NCI-H2196 (cell line): ENCODE measurements at regions not wholly inside any gene's neighbourhood (a gene's known extent, or its start where the extent isn't known, plus 50 kb on each side); places are given as distances from the start of the nearest gene placed in this dataset.

ENCODE experiments used
- DNase-seq: peaks from one replicate; lab custom pipeline; 2025; ENCODE audit not compliant: unreplicated experiment; lab: John Stamatoyannopoulos, UW

- no peak for DNase-seq
Observed at GRCh38 chr10:24104895-24105294, 104.0 kb upstream of the KIAA1217 start.

GRCh38 chr10:24113901-24114300 lies 95.0 kb upstream of the KIAA1217 start:
- no peak for DNase-seq

DNA sequence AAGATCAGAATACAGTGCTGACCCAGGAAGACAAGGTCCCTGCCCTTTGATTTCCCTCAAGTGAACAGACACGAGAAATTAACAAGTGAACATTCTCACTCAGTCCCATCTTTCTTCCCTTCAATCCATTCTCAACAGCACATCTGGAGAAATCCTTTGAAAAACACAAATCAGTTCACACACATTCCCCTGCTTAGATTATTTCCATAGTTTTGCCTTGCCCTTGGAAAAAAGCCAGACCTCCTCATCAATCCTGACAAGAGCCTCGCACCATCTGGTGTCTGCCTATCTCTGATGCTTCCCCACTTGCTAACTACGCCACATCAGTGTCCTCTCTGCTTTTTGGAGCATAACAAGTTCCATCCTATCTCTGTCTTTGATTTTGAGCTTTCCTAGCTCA lies 94.4 kb upstream of the KIAA1217 start:
- no peak for DNase-seq

DNA sequence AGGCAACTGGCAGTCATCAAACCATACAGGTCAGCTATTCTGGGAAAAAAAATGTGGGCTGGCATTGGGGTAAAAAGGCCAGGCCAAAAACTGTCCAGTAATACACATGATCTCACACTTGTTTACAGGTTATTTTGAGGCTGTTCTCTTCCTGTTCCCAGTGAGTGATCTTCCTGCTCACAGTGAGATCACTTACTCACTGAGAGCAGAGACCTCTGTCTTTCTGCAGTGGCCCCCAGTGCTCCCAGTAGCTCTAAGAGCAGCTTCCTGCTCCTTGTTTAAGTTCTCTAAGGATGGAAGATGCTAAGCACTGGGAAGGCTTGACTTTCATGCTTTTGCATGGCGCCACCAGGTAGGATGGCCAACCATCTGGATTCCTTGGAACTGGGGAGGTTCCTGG lies 93.5 kb upstream of the KIAA1217 start:
- DNase-seq, result no peak

GRCh38 chr10:24118246-24118645 lies 90.7 kb upstream of the KIAA1217 start:
- DNase-seq, result no peak

DNA sequence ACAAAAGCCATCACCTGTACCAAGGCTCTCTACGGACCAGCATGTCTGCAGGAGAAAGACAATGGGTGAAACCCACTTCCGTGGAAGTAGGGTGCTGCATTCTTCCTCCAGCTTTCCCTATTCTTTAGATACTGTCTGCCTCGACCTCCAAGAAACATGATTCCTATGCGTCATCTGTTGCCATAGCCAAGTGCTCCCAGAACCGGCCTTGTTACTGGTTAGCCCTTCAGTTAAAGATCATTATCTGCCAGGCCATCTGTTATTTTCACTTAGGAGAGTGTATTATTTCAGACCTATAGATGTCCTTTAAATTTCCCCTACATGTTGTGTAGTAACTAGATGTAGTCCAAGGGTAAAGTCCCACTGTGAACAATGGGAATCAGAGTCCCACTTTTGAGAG lies 89.0 kb upstream of the KIAA1217 start:
- no peak for DNase-seq

- no peak for DNase-seq
Observed at GRCh38 chr10:24120646-24121045, 88.3 kb upstream of the KIAA1217 start.

- no peak for DNase-seq
Observed at GRCh38 chr10:24127516-24127915, 81.4 kb upstream of the KIAA1217 start.

GRCh38 chr10:24128066-24128730 lies 80.7 kb upstream of the KIAA1217 start:
- DNase-seq, result no peak

DNA sequence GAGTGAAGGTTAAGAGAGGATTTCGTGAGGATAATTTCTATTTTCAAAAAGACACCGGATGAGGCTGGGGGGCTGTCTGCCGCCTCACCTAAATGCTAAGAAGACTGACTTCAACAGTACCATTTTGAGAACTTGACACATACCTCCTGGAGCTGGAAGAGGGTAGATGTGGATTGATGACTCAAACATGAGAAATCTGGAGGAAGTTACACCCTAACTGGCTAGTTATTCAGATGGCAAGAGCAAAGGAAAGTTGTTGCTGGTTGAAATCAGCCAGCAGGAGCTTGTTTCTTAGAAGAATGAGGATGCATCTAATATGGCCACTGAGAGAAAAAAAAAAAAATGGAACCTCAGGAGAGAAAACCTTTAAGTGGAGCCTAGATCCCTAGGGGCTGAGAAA lies 76.2 kb upstream of the KIAA1217 start:
- no peak for DNase-seq

GRCh38 chr10:24133835-24134234 lies 75.1 kb upstream of the KIAA1217 start:
- DNase-seq, result no peak

GRCh38 chr10:24136070-24136469 lies 72.9 kb upstream of the KIAA1217 start:
- no peak for DNase-seq

GRCh38 chr10:24147321-24147720 lies 61.6 kb upstream of the KIAA1217 start:
- no peak for DNase-seq

GRCh38 chr10:24149640-24150039 lies 59.3 kb upstream of the KIAA1217 start:
- DNase-seq, result no peak

GRCh38 chr10:24150853-24151252 lies 58.1 kb upstream of the KIAA1217 start:
- no peak for DNase-seq

DNA sequence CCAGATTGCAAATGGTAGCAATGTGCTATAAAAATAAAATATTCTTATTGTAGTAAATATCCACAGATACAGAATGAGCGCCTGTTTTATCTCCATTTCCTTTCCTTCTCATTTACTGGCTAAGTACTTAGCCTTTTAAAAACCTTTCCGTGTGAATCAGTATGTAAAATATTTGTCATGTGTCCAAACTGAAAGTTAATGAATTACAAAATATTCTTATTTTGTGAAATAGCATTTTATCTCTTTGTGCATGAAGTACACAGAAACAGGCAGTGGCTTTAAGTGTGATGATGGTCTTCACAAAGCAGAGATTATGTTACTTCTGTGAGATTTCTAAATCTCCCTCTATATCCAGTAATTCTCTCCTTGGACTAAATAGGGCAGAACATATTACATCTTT lies 56.7 kb upstream of the KIAA1217 start:
- DNase-seq, result no peak

GRCh38 chr10:24153031-24153430 lies 55.9 kb upstream of the KIAA1217 start:
- no peak for DNase-seq

DNA sequence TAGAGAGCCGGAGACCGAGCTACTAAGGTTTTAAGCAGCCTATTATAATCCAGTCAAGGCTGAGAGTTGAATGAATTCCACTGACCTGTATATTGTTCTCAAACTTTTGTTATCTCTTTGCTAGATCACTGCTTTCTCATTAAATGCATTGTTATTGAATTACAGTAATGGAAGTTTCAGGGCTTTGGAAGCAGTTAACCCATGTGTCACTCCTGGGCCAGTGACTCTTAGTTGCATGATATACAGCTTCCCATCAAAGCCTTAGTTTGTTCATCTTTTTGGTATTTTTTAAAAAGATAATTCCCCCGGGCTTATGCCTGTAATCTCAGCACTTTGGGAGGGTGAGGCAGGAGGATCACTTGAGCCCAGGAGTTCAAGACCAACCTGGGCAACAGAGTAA lies 55.4 kb upstream of the KIAA1217 start:
- DNase-seq, result no peak

- DNase-seq, result no peak
Observed at GRCh38 chr10:24156686-24157085, 52.3 kb upstream of the KIAA1217 start.

DNA sequence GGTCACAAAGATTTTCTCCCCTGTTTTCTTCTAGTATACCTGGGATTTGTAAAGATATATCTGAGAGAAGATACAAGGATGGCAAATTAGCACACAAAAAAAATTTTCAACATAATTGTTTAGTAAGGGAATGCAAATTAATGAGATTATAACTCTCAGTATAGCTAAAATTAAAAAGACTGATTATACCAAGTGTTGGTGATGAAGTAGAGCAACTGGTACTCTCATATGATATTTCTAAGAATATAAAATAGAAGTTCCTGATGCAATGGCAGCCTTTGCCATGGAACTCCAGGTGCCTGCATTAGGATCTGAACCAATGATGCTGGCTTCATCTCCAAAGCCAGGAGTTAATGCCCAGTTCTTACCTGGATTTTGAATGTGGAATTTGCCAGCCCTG lies 51.4 kb upstream of the KIAA1217 start:
- DNase-seq, result no peak
